Bronchial epithelial cell (primary cell): ENCODE measurements at regions not wholly inside any gene's neighbourhood (a gene's known extent, or its start where the extent isn't known, plus 50 kb on each side); places are given as distances from the start of the nearest gene placed in this dataset.
A peak's percentile ranks its signal among the peaks of the same experiment; 100 is the strongest.

Experiments
- DNase-seq: peaks from one replicate; pipeline ENCODE4 v3.0.0-alpha.2; 2010; ENCODE audit warnings: low read depth
- FAIRE-seq: peaks from 2 replicates; lab custom pipeline; 2011; peaks lifted over from hg19 to GRCh38; lab: Jason Lieb, UNC
- H3K27me3 ChIP-seq: 2 replicates; pipeline ENCODE4 v1.5.1; 2011; ENCODE audit warnings: low read length; ENCODE audit not compliant: control insufficient read depth, insufficient read depth
- H3K36me3 ChIP-seq: 2 replicates; pipeline ENCODE4 v1.5.1; 2011; ENCODE audit warnings: low read length; ENCODE audit not compliant: control insufficient read depth, insufficient read depth
- H3K4me3 ChIP-seq: 2 replicates; pipeline ENCODE4 v1.5.1; 2011; ENCODE audit warnings: mild to moderate bottlenecking, low read depth, low read length, control low read depth
- CTCF ChIP-seq: IDR thresholded peaks from 2 replicates; pipeline ENCODE4 v1.5.1; 2011; ENCODE audit warnings: mild to moderate bottlenecking, moderate library complexity, low read length, control low read depth, inconsistent platforms; ENCODE audit not compliant: insufficient read depth, severe bottlenecking

DNA sequence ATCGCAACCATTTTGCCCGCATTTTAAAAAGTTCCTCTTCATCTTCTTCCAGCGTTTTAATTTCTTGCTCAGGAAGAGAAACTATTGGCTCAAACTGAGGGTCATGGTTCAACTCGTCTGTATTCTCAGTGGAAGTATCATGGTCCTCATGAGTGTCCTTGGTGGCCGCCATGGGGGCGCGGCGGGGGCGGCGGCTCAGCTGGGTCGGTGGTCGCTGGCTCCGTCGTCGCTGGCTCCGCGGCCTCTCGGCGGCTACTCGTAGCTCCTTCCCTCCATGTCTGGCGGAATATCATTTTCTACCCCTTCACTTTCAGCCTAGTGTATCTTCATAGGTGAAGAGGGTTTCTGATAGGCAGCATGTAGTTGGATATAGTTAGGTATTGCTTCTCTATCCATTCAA is 492.0 kb upstream of the MAGEB18 start:
- DNase-seq (no peak), FAIRE-seq (no peak)
- no peak overlapping the region for H3K4me3 ChIP-seq

GRCh38 chrX:25648790-25649189 is 489.4 kb upstream of the MAGEB18 start:
- FAIRE-seq (no peak), DNase-seq (no peak)
- no peaks in the 10 kb centered on the region for H3K27me3 ChIP-seq
- no peaks in the 10 kb centered on the region for H3K36me3 ChIP-seq
- no peak for TF ChIP-seq CTCF
- no peak overlapping the region for H3K4me3 ChIP-seq

More for the DNA sequence above, 492.0 kb upstream of the MAGEB18 start:
- no peaks in the 10 kb centered on the region for H3K36me3 ChIP-seq
- H3K27me3 ChIP-seq: no peaks in the 10 kb centered on the region
- TF ChIP-seq CTCF: no peak

DNA sequence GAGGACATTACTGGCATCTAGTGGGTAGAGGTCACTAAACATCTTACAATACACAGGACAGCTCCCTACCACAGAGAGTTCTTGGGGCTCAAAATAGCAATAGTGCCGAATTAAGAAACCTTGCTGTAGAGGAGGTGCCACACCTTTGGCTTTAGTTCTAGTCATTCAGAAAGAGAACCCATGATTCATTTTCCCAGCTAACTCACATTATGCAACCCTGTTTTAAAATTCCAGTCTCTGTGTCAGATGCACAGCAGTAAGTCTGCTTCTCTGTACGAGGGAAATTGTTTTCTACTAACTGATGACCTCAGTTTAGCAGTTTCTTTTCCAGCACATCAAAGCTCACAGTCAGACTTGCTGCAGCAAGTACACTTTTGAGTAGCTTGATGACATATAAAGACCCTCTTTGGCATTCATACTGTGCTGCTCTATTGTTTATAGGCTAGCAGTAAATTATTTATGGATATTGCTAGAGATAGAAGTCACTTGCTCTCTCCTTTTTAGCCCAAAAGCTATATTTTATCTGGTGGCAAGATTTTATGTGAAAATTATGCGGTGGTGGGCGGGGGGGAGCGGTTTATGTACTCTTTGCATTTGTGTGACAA is 487.8 kb upstream of the MAGEB18 start:
- FAIRE-seq (no peak), DNase-seq (peak; percentile 31)
- TF ChIP-seq CTCF: no peak
- no peak overlapping the region for H3K4me3 ChIP-seq
- no peaks in the 10 kb centered on the region for H3K27me3 ChIP-seq
- no peaks in the 10 kb centered on the region for H3K36me3 ChIP-seq

DNA sequence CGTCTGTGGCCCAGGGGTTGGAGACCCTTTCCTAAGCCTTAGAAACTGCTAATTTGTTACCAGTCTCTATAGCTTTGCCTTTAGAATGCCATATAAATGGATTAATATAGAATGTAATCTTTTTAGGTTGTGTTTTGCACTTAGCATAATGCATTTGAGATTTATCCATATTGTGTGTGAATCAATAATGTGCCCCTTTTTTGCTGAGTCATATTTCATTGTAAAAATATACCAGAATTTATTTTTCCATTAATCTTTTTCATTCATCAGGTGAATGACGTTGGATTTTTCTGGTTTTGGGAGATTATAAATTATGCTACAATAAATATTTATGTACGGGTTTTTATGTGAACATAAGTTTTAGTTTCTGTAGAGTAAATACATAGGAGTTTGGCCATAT is 478.8 kb upstream of the MAGEB18 start:
- no peak for TF ChIP-seq CTCF
- no peaks in the 10 kb centered on the region for H3K36me3 ChIP-seq
- no peak overlapping the region for H3K4me3 ChIP-seq
- no peak for DNase-seq
- FAIRE-seq: no peak
- H3K27me3 ChIP-seq: no peaks in the 10 kb centered on the region

- H3K36me3 ChIP-seq: no peaks in the 10 kb centered on the region
- no peak overlapping the region for H3K4me3 ChIP-seq
- TF ChIP-seq CTCF: no peak
- DNase-seq: no peak
- no peaks in the 10 kb centered on the region for H3K27me3 ChIP-seq
- no peak for FAIRE-seq
These were observed 474.4 kb upstream of the MAGEB18 start for GRCh38 chrX:25663701-25664100.

DNA sequence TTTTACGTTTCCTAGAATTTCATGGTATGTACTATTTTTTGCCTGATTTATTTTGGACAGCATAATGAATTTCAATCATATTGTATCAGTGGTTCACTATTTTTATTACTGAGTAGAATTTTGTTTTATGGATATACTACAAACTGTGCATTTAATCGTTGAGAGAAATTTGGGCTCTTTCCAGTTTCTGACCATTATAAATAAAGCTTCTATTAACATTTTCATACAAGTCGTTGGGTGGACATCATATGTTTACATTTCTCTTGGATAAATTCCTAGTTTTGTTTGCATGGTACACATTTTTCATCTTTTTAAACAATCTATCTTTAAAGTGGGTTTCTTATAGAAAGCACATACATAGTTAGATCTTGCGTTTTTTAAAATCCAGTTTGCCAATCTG is 472.7 kb upstream of the MAGEB18 start:
- no peaks in the 10 kb centered on the region for H3K36me3 ChIP-seq
- no peak for TF ChIP-seq CTCF
- FAIRE-seq: no peak
- H3K4me3 ChIP-seq: no peak overlapping the region
- no peaks in the 10 kb centered on the region for H3K27me3 ChIP-seq
- DNase-seq: no peak
